ENCODE measurements at regions not wholly inside any gene's neighbourhood (a gene's known extent, or its start where the extent isn't known, plus 50 kb on each side); places are given as distances from the start of the nearest gene placed in this dataset.

GRCh38 chr10:107576746-107577145 lies 412.2 kb upstream of the SORCS1 start:
- TF ChIP-seq ELF1 (IDR thresholded peaks at IDR 0.05; ENCODE audit: borderline replicate concordance, low read depth) (no peak), TCF7L2 (IDR thresholded peaks at IDR 0.05; ENCODE audit: borderline replicate concordance, extremely low read depth, insufficient read depth, insufficient read length) (no peak), SRF (IDR thresholded peaks at IDR 0.05; ENCODE audit: low read depth) (no peak), REST (IDR thresholded peaks at IDR 0.05; ENCODE audit: low read depth) (no peak), CTCF (IDR thresholded peaks at IDR 0.05 in 2 of 3, conservative IDR thresholded peaks at IDR 0.05 in 1 of 3; ENCODE audit: borderline replicate concordance in 1 of 3, insufficient read depth in 1 of 3, low read depth in 2 of 3, low read length in 2 of 3) (no peak), SP1 (IDR thresholded peaks at IDR 0.05; ENCODE audit: low read depth) (no peak), RAD21 (IDR thresholded peaks at IDR 0.05; ENCODE audit: low read depth) (no peak), ATF3 (IDR thresholded peaks at IDR 0.05) (no peak), JUND (IDR thresholded peaks at IDR 0.05) (no peak), EGR1 (IDR thresholded peaks at IDR 0.05; ENCODE audit: low read depth) (no peak), SIN3A (IDR thresholded peaks at IDR 0.05; ENCODE audit: low read depth) (no peak), MAX (IDR thresholded peaks at IDR 0.05) (no peak), EZH2 (IDR thresholded peaks at IDR 0.05) (no peak)
- Histone ChIP-seq H2AFZ (ENCODE audit: low read depth, low read length, poor library complexity, severe bottlenecking) (no peak overlapping the region), H3K27ac (ENCODE audit: low read depth, low read length) (no peak overlapping the region), H3K9ac (ENCODE audit: low read length) (no peak overlapping the region), H3K9me3 (ENCODE audit: control insufficient read depth in 1 of 2, insufficient read depth in 1 of 2, low read depth in 1 of 2, low read length in 2 of 2) (peaks cover 28 to 44% of the 10 kb centered on the region in 2 experiments; a peak in 3 of 4 replicates), H3K4me1 (ENCODE audit: control insufficient read depth in 1 of 2, insufficient read depth in 2 of 2, low read length in 2 of 2) (no peaks in the 10 kb centered on the region), H3K9me2 (ENCODE audit: insufficient read depth) (no peaks in the 10 kb centered on the region), H3K79me2 (ENCODE audit: insufficient read depth, low read length) (no peaks in the 10 kb centered on the region), H3K4me3 (replicated peaks in 1 of 2; ENCODE audit: low read depth in 1 of 2, low read length in 2 of 2) (no peak overlapping the region), H3K27me3 (ENCODE audit: insufficient read depth, low read length) (no peaks in the 10 kb centered on the region), H3K36me3 (ENCODE audit: control insufficient read depth in 1 of 2, insufficient read depth in 2 of 2, low read length in 2 of 2) (no peaks in the 10 kb centered on the region), H3K4me2 (ENCODE audit: low read length) (no peak overlapping the region), H4K20me1 (ENCODE audit: insufficient read depth) (no peaks in the 10 kb centered on the region)
- BruUV-seq (replicated peaks) = no TSS peak
- intact Hi-C loops (cut with micrococcal nuclease) = no loop called here
- CTCF ChIA-PET = no interaction called here
- ATAC-seq (no peak), DNase-seq (ENCODE audit: low read depth, low spot score) (no peak)
- POLR2A ChIA-PET = no interaction called here
- RAD21 ChIA-PET (ENCODE audit: low non-redundant PET in 1 of 2, low total read pairs in 2 of 2, uncharacterized antibody in 2 of 2, unreplicated experiment in 2 of 2) = no interaction called here

Measured in HCT116 (cell line).